ENCODE measurements at regions not wholly inside any gene's neighbourhood (a gene's known extent, or its start where the extent isn't known, plus 50 kb on each side); places are given as distances from the start of the nearest gene placed in this dataset.

DNA sequence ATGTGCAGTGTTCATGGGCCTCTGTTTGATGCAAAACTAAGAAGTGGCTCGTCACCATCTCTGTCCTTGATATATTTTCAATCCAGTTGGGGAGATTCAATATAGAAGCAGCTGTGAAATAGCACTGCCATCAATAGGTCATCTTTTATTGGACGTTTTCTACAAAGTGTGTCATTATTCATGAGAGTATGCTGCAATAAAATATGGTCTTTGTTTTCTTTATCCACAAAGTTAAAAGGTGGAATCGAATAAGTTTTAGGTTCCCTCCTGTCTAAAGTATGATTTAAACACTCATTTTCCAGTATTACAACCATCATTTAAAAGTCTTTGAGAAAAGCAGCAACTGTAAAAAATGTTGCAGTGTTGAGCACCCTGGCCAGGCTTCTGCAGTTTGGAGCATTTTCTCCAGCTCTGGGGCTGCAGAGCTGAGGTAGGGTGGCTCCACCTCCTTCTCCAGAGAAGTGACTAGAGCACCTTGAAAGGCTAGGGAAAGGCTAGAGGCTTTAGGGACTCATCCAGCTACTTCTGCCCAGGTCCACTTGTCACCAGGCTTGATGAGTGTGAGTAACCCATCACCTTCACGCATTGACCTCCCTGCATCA lies 56.5 kb upstream of the DNAH14 start:
- H3K4me3 ChIP-seq (ENCODE audit: low read depth, low read length) = no peak overlapping the region
- no peak for DNase-seq (ENCODE audit: low read depth)
- TF ChIP-seq, protein P1, sequence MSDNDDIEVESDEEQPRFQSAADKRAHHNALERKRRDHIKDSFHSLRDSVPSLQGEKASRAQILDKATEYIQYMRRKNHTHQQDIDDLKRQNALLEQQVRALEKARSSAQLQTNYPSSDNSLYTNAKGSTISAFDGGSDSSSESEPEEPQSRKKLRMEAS (IDR thresholded peaks at IDR 0.05; ENCODE audit: low read depth, low read length) = no peak
- TF ChIP-seq POLR2A (IDR thresholded peaks at IDR 0.05; ENCODE audit: extremely low read depth, insufficient read length) (no peak), MYC (IDR thresholded peaks at IDR 0.05; ENCODE audit: low read depth, low read length) (no peak)
- TF ChIP-seq, protein P2, sequence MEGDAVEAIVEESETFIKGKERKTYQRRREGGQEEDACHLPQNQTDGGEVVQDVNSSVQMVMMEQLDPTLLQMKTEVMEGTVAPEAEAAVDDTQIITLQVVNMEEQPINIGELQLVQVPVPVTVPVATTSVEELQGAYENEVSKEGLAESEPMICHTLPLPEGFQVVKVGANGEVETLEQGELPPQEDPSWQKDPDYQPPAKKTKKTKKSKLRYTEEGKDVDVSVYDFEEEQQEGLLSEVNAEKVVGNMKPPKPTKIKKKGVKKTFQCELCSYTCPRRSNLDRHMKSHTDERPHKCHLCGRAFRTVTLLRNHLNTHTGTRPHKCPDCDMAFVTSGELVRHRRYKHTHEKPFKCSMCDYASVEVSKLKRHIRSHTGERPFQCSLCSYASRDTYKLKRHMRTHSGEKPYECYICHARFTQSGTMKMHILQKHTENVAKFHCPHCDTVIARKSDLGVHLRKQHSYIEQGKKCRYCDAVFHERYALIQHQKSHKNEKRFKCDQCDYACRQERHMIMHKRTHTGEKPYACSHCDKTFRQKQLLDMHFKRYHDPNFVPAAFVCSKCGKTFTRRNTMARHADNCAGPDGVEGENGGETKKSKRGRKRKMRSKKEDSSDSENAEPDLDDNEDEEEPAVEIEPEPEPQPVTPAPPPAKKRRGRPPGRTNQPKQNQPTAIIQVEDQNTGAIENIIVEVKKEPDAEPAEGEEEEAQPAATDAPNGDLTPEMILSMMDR (IDR thresholded peaks at IDR 0.05; ENCODE audit: low read depth, low read length) = no peak

DNA sequence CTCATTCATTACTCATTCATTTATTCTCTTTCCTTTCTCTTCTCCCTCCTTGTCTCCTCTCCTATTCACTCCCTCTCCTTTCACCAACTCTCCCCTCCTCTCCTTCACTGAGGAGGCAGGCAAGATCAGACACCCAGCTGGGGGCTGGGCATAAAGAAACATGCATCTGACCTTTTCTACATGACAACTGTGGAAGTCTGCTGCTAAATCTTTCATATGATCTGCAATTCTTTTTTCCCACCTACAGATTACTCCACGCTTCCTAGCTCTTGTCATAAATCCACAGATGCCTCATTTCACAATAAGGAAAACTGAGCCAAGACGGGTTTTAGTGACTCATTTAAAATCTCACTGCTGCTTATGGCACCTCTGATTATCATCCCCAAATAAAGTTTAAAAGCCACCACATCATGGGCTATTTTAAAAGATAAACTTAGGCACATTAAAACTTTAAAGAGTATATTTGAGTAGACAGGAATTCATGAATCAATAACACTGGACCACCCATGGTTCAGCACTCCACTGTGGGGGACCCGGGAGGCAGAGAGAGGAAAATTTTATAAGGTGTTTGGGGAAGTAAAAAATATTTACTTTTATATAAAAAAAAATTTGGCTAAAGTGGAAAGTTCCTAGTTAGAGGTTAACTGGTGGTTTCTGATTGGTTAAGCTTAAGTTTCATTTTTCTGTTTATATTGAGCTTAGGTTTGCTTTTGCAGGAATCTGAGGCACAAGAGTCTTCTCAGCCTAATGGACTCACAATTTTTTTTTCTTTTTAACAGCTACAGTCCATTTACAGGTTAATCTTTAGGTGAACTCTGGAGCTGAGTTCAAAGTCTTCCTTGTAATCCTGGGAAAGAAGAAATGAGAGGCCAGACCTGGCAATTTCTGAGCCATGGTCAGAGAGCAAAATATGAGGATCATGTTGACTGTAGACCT lies 55.8 kb upstream of the DNAH14 start:
- H3K4me3 ChIP-seq (ENCODE audit: low read depth, low read length) = no peak overlapping the region
- DNase-seq (ENCODE audit: low read depth) = no peak
- TF ChIP-seq POLR2A (IDR thresholded peaks at IDR 0.05; ENCODE audit: extremely low read depth, insufficient read length) = no peak
- TF ChIP-seq, protein P1 (IDR thresholded peaks at IDR 0.05; ENCODE audit: low read depth, low read length) = no peak
- TF ChIP-seq, protein P2 (IDR thresholded peaks at IDR 0.05; ENCODE audit: low read depth, low read length) = no peak
- TF ChIP-seq MYC (IDR thresholded peaks at IDR 0.05; ENCODE audit: low read depth, low read length) = no peak

DNA sequence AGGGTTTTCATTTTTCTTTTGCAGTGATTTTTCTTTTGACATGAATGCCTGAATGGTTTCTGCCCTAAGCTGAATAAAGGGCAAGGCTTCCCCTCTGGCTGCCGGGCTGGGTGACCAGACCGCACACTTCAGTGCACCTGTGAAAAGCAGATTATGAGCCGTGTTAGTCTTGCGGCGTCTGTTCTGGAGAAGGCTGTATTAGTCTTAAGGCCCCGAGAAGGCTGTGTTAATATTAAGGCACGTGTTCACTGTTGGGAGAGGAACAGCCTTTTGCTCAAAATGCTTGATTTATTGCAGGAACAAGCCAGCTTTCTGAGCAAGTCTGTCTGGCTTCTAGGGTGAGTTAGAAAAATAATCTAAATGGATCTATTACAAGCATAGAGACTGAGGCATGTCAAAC lies 54.7 kb upstream of the DNAH14 start:
- H3K4me3 ChIP-seq (ENCODE audit: low read depth, low read length) = no peak overlapping the region
- TF ChIP-seq, protein P2 (IDR thresholded peaks at IDR 0.05; ENCODE audit: low read depth, low read length) = no peak
- TF ChIP-seq, protein P1 (IDR thresholded peaks at IDR 0.05; ENCODE audit: low read depth, low read length) = no peak
- DNase-seq (ENCODE audit: low read depth) = no peak

DNA sequence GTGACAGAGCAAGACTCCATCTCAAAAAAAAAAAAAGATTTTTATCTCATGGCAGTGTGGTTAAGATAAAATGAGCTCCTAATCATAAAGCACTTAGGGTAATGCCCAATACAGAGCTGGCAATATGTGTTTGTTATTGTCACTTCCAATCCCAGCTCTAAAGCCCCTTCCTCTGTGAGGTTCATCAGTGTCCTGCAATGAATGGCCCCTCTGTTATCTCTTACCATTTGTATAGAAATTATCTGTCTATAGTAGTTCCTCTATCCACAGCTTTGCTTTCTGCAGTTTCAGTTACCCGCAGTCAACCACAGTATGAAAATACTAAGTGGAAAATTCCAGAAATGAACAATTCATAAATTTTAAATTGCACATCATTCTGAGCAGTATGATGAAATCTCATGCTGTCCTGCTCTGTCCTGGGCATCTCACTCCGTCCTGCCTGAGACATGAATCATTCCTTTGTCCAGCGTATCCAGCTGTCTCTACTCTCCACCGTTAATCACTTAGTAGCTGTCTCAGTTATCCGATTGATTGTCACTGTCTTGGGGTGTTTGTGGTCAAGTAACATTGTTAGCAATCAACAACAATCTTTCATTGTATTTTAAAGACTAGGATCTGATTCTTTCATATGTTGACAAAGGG lies 50.2 kb upstream of the DNAH14 start:
- DNase-seq (ENCODE audit: low read depth) = no peak
- no peak overlapping the region for H3K4me3 ChIP-seq (ENCODE audit: low read depth, low read length)
- TF ChIP-seq MYC (IDR thresholded peaks at IDR 0.05; ENCODE audit: low read depth, low read length) (no peak), POLR2A (IDR thresholded peaks at IDR 0.05; ENCODE audit: extremely low read depth, insufficient read length) (no peak)
- TF ChIP-seq, protein P1 (IDR thresholded peaks at IDR 0.05; ENCODE audit: low read depth, low read length) = no peak
- TF ChIP-seq, protein P2 (IDR thresholded peaks at IDR 0.05; ENCODE audit: low read depth, low read length) = no peak

Measured in NB4 (cell line).